ENCODE measurements at regions not wholly inside any gene's neighbourhood (a gene's known extent, or its start where the extent isn't known, plus 50 kb on each side); places are given as distances from the start of the nearest gene placed in this dataset.

- TF ChIP-seq, protein P1, sequence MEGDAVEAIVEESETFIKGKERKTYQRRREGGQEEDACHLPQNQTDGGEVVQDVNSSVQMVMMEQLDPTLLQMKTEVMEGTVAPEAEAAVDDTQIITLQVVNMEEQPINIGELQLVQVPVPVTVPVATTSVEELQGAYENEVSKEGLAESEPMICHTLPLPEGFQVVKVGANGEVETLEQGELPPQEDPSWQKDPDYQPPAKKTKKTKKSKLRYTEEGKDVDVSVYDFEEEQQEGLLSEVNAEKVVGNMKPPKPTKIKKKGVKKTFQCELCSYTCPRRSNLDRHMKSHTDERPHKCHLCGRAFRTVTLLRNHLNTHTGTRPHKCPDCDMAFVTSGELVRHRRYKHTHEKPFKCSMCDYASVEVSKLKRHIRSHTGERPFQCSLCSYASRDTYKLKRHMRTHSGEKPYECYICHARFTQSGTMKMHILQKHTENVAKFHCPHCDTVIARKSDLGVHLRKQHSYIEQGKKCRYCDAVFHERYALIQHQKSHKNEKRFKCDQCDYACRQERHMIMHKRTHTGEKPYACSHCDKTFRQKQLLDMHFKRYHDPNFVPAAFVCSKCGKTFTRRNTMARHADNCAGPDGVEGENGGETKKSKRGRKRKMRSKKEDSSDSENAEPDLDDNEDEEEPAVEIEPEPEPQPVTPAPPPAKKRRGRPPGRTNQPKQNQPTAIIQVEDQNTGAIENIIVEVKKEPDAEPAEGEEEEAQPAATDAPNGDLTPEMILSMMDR (IDR thresholded peaks at IDR 0.05; ENCODE audit: low read length, missing control alignments), result no peak
- DNase-seq (ENCODE audit: low read depth), result peak; percentile 36
Measured at GRCh38 chr2:12806549-12807242, 90.0 kb downstream of the TRIB2 start.

DNA sequence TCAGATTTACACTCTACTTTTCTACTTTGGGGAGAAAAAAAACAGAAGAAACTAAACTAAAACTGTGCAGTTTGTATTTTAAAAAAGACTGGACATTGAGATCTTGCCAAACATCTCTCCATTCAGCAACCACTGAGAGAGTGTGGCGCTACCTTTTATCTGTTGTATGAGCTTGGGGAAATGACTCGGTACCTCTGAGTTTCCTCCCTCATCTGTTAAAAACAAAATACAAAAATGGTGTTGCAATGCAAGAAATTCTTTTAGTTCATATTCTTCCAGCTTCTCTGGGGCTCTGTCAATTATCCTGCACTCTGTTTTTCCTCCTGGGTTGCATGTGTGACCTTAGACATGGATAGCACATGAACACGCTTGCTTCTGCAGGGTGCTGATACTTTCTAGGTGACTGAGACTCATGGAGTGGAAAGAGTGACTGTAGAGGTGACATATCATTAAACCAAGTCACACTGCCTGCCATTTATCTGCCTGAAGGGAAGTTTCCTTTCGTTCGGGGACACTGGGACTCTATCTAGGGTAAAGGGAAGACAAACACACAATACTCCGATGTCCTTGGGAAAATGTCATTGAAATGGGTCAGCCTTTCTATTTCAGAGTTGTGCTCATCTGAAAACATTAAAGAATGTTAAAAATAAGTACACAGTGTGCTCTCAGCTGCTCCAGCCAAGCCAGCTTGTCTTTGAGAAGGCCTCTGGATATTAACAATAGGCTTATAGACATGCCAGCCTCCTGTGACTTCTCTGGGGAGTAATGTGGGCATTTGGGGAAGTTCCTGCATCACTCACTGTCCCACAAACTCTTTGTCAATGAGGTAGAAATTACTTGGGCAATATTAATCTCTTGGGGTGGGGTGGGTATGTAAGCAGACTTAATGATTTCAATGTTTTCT lies 91.4 kb downstream of the TRIB2 start:
- TF ChIP-seq, protein P1 (IDR thresholded peaks at IDR 0.05; ENCODE audit: low read length, missing control alignments), result no peak
- peak; percentile 88 for DNase-seq (ENCODE audit: low read depth)

More at GRCh38 chr2:12806549-12807242, 90.0 kb downstream of the TRIB2 start:
- H3K4me3 ChIP-seq (replicated peaks; ENCODE audit: low read depth, low read length), result no peak overlapping the region

DNA sequence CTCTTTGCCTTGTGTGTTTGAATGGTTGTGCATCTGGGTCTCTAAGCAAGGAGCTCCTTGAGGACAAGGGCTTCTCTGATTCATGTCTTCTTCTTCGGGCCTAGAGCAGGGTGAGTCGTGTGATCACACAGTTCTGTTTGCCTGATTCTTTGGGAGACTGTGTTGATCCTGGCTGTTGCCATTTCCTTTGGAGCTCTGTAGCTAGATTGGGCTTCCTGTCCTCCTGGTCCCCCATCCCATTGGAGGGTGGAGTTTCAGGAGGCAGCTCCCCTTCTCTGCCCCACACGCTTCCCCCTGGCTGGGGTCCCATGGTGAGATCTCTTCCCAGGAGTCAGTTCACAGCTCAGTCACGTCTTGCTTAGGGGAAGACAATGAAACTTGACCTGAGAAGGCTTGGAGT lies 92.8 kb downstream of the TRIB2 start:
- no peak for DNase-seq (ENCODE audit: low read depth)
- no peak overlapping the region for H3K4me3 ChIP-seq (replicated peaks; ENCODE audit: low read depth, low read length)
- TF ChIP-seq, protein P1 (IDR thresholded peaks at IDR 0.05; ENCODE audit: low read length, missing control alignments), result no peak

More for the DNA sequence above, 91.4 kb downstream of the TRIB2 start:
- no peak overlapping the region for H3K4me3 ChIP-seq (replicated peaks; ENCODE audit: low read depth, low read length)

- DNase-seq (ENCODE audit: low read depth), result no peak
- no peak overlapping the region for H3K4me3 ChIP-seq (replicated peaks; ENCODE audit: low read depth, low read length)
- TF ChIP-seq, protein P1 (IDR thresholded peaks at IDR 0.05; ENCODE audit: low read length, missing control alignments), result no peak
Measured at GRCh38 chr2:12811916-12812315, 95.2 kb downstream of the TRIB2 start.

DNA sequence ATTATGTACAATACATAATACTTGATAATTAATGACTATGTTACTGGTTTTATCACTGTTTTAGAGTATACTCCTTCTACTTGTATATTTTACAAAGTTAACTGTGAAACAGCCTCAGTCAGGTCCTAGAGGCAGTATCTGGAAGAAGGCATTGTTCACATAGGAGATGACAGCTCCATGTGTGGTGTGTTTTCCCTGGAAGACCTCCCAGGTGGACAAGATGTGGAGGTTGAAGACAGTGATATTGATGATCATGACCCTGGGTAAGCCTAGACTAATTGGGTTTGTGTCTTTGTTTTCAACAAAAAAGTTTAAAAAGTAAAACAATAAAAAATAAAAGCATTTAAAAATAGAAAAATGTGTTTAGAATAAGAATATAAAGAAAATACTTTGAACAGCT lies 96.4 kb downstream of the TRIB2 start:
- DNase-seq (ENCODE audit: low read depth), result no peak
- H3K4me3 ChIP-seq (replicated peaks; ENCODE audit: low read depth, low read length), result no peak overlapping the region
- TF ChIP-seq, protein P1 (IDR thresholded peaks at IDR 0.05; ENCODE audit: low read length, missing control alignments), result no peak

- H3K4me3 ChIP-seq (replicated peaks; ENCODE audit: low read depth, low read length), result no peak overlapping the region
- peak; percentile 49 for DNase-seq (ENCODE audit: low read depth)
- TF ChIP-seq, protein P1 (IDR thresholded peaks at IDR 0.05; ENCODE audit: low read length, missing control alignments), result no peak
Measured at GRCh38 chr2:12816379-12817306, 99.9 kb downstream of the TRIB2 start.
